HEK293T (cell line): ENCODE measurements at regions not wholly inside any gene's neighbourhood (a gene's known extent, or its start where the extent isn't known, plus 50 kb on each side); places are given as distances from the start of the nearest gene placed in this dataset.

Experiments used
- BHLHE40 ChIP-seq: fragments of 450-650 bp; IDR thresholded peaks from 2 replicates; pipeline ENCODE4 v1.6.1; 2016; ENCODE audit warnings: mild to moderate bottlenecking, moderate library complexity, borderline replicate concordance
- FOXM1 ChIP-seq: fragments of 450-650 bp; IDR thresholded peaks from 2 replicates; pipeline ENCODE4 v1.6.1; 2017; ENCODE audit warnings: mild to moderate bottlenecking, borderline replicate concordance

DNA sequence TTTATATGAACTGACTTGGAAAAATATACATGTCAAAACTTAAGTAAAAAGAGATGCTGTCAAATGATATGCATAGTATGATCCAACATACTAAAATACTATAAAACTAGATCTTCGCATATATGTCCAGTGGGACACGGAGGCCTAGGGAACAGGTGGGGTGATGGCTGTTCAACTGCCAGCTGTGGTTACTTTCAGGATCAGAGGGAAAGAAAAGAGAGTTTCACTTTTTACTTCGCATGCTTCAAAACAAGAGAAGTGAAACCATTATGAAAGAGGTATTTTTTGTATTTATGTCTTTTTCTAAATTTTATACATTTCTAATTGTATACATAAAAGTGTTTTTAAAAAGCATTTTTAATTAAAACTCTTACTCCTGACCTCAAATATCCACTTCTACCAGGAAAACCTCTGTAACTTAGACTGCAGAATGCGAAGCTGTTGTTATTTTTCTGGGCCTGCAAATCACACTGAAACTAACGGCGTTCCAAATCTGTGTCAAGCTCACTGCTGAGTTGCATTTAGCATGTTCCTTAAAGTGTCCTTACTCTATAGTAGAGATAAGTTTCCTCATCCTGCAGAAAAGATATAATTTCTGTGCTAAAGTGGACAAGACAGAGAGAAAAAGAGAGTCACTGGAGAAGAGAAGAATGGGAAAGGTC, 97.8 kb upstream of the SLC35G4 start:
- TF ChIP-seq BHLHE40 (no peak), FOXM1 (no peak)
